H54 (cell line): ENCODE measurements at regions not wholly inside any gene's neighbourhood (a gene's known extent, or its start where the extent isn't known, plus 50 kb on each side); places are given as distances from the start of the nearest gene placed in this dataset.

ENCODE experiments used
- DNase-seq: peaks from one replicate; pipeline ENCODE4 v3.0.0; 2011; ENCODE audit warnings: low spot score, mixed read lengths; ENCODE audit not compliant: insufficient read length
- FAIRE-seq: peaks from 3 replicates; lab custom pipeline; 2011; peaks lifted over from hg19 to GRCh38; lab: Jason Lieb, UNC
- POLR2A ChIP-seq: IDR thresholded peaks from 2 replicates; pipeline ENCODE4 v1.6.1; 2011; ENCODE audit warnings: low read depth, mild to moderate bottlenecking, low read length

DNA sequence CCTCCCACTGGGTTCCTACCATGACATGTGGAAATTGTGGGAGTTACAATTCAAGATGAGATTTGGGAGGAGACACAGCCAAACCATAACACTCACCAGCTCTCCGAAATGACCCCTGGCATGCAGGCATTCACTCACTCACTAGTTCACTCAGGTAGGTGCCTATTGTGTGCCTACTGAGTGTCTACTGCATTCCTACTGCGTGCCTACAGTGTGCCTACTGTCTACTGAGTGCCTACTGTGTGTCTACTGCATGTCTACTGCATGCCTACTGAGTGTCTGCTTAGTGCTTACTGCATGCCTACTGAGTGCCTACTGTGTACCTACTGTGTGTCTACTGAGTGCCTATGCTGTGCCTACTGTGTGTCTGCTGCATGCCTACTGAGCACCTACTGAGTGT, 71.7 kb upstream of the FZD10 start:
- DNase-seq (no peak), FAIRE-seq (no peak)
- TF ChIP-seq POLR2A: no peak

- no peak for FAIRE-seq
- no peak for DNase-seq
- no peak for TF ChIP-seq POLR2A
Measured at GRCh38 chr12:130093380-130093779, 68.9 kb upstream of the FZD10 start.

DNA sequence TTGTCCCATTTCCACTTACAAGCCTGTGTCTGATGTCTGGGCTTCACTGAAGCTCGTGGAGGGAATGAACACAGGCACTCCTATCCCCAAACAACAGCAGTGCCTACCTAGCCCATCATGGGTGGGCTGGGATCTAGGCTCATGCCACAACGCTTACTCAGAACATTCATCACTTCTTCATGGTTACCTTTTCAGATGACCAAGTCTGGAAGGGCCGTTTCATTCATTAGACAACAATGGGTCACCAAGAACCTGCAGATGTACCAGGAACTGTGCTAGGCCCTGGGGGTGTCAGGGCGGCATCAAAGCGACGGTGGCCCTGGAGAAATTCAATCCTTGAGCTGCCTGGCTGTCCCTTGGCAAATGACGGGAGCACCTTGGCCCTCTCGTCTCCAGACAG, 64.9 kb upstream of the FZD10 start:
- TF ChIP-seq POLR2A: no peak
- FAIRE-seq: no peak

DNA sequence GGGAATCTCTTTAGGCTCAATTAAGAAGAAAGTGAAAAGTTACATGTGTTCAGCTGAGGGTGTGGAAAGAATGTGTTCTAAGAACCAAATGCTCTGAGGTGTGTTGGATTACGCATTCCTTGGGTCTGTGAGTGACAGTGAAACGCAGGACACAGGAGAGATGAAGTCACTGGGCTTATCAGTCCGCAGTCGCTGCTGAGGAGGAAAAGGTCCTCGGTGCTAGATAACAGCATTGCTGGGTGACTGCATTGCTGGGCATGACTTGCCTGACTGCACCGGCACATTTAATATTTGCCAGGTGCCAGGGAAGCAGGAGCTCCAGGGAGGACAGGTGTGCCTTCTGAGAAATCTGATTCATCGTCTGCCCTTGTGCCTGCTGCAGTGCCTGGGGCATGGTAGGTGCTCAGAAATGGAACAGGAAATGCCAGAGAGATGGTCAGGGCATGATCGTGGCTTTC, 64.4 kb upstream of the FZD10 start:
- TF ChIP-seq POLR2A: no peak
- FAIRE-seq: no peak
- DNase-seq: no peak

More for the DNA sequence above, 64.9 kb upstream of the FZD10 start:
- no peak for DNase-seq

DNA sequence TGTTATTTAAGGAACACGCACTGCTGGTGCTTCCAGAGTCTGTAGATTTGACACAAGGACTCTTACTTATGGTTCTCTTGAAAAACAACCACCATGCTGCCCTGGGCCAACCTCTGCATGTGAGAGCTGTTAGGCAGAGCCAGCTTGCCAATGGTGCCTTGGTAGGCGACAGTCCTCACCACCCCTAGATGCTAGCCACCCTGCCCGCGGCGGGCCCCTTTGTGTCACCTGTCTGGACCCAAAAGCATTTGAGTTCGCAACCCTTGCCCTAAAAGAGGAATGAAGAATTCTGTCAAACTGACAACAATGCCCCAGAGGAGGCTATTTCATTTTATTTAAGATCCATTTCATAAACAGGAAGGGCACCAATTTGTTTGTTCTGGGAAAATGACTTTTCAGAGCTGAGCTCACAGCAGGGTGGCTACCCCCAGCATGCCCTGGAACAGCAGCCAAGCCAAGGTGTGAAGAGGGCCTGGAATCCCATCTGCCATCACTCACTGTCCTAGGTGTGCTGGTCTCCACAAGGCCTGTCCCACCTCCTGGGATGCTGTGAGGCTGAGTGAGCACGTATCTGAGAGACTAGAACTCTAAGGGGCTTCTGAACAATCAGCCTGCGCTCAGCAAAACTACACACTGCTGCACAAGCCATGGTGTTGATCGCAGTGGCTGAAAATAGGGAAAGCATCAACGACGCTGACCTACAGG, 63.8 kb upstream of the FZD10 start:
- TF ChIP-seq POLR2A: no peak
- DNase-seq: no peak
- FAIRE-seq: no peak

DNA sequence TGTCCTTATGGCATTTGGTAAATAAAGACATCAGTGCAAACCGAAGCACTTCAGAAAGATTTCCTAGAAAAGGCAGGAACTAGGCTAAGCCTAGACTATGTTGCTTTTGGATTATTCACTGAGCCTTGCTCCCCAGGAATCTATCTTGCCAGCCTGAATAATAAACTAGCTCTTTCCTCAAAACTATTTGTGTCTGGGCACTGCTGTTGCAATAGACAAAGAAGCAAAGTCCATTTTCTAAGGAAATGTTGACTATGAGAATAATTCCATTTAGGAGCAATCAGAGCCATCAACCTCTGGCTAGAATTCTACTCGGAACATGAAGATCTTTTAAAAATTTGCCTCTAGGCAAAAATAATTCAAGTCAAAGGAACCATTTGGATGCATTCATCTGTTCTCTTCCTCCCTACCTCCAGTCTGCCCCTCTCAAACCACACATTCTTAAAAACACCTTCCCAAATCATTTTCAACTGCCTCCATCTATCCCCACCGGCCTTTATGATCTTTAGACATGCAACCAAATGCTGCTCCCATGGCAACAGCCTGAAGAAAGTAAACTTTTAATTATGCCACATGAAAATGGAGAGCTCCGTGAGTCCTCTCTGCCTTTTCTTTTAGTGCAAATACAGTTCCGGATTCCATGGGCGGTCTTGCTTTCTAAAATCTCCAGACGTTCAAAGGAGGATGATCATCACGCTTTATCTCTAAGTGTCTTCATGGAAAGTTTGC, 61.5 kb upstream of the FZD10 start:
- TF ChIP-seq POLR2A: no peak
- FAIRE-seq: no peak
- DNase-seq: no peak

GRCh38 chr12:130101370-130101769, 60.9 kb upstream of the FZD10 start:
- FAIRE-seq: no peak
- no peak for TF ChIP-seq POLR2A
- no peak for DNase-seq

- DNase-seq: no peak
- FAIRE-seq: no peak
- no peak for TF ChIP-seq POLR2A
Measured at GRCh38 chr12:130102266-130102665, 60.0 kb upstream of the FZD10 start.

DNA sequence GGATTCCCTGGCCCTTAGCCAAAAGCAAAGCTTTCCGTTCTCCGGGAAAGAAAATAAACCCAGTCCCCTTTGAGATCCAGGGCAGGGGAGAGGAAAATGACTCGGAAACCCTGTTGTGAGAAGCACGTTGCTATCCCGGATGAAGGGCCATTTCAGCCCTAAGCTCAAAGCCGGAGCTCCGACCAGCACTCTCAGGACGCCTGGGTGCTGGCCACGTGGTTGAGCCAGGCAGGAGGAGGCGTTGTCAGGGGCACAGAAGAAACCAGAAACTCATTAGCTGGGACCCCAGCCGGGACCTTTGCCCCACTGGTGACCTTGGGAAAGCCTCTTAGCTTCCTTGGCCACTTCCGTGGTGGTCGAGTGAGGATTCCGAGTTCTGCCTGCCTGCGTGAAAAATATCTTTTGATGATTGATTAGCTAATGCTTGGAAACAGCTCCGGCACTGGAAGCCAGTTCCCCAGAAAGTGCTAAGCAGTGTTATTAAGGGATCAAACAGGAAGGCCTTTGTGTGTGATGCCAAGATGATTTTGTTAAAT, 57.6 kb upstream of the FZD10 start:
- DNase-seq (no peak), FAIRE-seq (no peak)
- TF ChIP-seq POLR2A: no peak

- no peak for FAIRE-seq
- DNase-seq: no peak
- no peak for TF ChIP-seq POLR2A
Measured at GRCh38 chr12:130109062-130109945, 53.0 kb upstream of the FZD10 start.

DNA sequence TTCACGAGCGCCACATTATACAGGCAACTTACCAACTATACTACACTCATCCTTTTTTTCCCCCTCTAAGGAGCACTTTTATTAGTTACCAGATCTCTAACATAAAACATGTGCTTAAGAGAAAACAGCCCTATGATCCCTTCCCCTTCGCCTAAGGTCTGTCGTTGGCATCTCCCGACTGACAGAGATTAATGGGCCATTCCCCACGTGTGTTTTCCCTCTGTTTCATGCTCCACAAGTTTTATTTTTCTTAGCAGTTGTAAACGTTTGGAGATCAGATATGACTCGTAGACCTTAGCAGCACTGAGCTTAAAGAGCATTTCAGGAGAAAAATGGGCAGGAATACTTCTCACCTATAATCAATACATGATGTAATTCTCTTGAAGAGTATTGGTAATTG, 51.4 kb upstream of the FZD10 start:
- DNase-seq: no peak
- FAIRE-seq: no peak
- TF ChIP-seq POLR2A: no peak

DNA sequence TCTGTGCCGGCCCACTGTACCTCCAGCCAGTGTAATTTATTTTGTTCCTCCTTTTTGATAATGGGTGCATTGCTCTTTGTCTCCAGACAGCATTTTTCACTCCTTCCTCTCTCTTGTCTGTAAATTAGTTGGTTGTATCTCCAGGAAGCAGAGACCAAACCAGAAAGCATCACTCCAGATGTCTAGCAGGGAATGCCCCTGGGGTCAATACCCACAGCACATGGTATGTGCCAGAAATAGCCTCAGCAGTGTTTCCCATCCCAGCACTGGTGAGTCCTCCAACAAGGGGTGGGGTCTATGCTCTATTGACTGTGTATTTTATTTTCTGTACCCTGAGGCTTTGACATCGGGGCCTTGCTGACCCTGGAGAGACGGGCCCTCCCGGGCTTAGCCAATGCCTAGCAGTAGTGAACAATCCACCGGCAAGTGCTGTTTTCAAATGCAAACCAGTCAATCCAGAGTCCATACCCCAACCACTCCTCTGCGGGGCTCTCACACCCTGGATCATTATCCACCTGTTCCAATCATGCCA, 50.2 kb upstream of the FZD10 start:
- no peak for DNase-seq
- no peak for FAIRE-seq
- TF ChIP-seq POLR2A: no peak
